IMR-90 (cell line): ENCODE measurements at regions not wholly inside any gene's neighbourhood (a gene's known extent, or its start where the extent isn't known, plus 50 kb on each side); places are given as distances from the start of the nearest gene placed in this dataset.

ENCODE experiments used
- ATAC-seq: fragments of 200-7000 bp; cut with Tn5 transposase; 2 replicates; pipeline ENCODE4 v1.9.1; 2020; ENCODE audit warnings: low read depth, mild to moderate bottlenecking, moderate library complexity
- BruUV-seq: library from RNA; stranded (reverse); fragments of 400-500 nt; replicated peaks from 2 replicates; lab custom pipeline; 2021; lab: Mats Ljungman, UMichigan
- CTCF ChIA-PET: fragments of 300-600 bp; formaldehyde crosslinking; extraction: SDS; loops from one replicate; lab custom pipeline; 2021; ENCODE audit warnings: antibody characterized with exemption; lab: Yijun Ruan, JAX
- POLR2A ChIA-PET: fragments of 300-600 bp; sonication (Branson Sonifier 250); formaldehyde crosslinking; loops from one replicate; lab custom pipeline; 2022; ENCODE audit warnings: antibody characterized with exemption; ENCODE audit not compliant: unreplicated experiment; lab: Charles Lee
- DNase-seq: peaks from one replicate; pipeline ENCODE4 v3.0.0; 2013
- H2AFZ ChIP-seq: replicated peaks from 2 replicates; pipeline ENCODE3; 2013; ENCODE audit warnings: low read length, mild to moderate bottlenecking; ENCODE audit not compliant: poor library complexity
- H2AK5ac ChIP-seq: 2 replicates; pipeline ENCODE4 v1.6.1; 2013; ENCODE audit warnings: low read depth, low read length, inconsistent platforms
- H2AK9ac ChIP-seq: replicated peaks from 2 replicates; pipeline ENCODE3; 2013; ENCODE audit warnings: mild to moderate bottlenecking, low read depth, low read length, moderate library complexity; ENCODE audit not compliant: poor library complexity
- H2BK120ac ChIP-seq: 2 replicates; pipeline ENCODE4 v1.6.1; 2013; ENCODE audit warnings: low read depth, low read length, inconsistent platforms
- H2BK15ac ChIP-seq: 3 replicates; pipeline ENCODE4 v1.6.1; 2013; ENCODE audit warnings: low read depth, low read length, inconsistent platforms
- H2BK20ac ChIP-seq: 2 replicates; pipeline ENCODE4 v1.6.1; 2013; ENCODE audit warnings: low read depth, mild to moderate bottlenecking, inconsistent platforms, low read length, moderate library complexity
- H2BK5ac ChIP-seq: 2 replicates; pipeline ENCODE4 v1.6.1; 2013; ENCODE audit warnings: mild to moderate bottlenecking, low read depth, low read length, inconsistent platforms; ENCODE audit not compliant: poor library complexity, severe bottlenecking
- H3K14ac ChIP-seq: replicated peaks from 2 replicates; pipeline ENCODE4 v1.6.1; 2013; ENCODE audit warnings: low read depth, low read length, inconsistent platforms
- H3K18ac ChIP-seq: 2 replicates; pipeline ENCODE4 v1.6.1; 2013; ENCODE audit warnings: low read depth, low read length, control low read depth
- H3K23ac ChIP-seq: 2 replicates; pipeline ENCODE4 v1.6.1; 2013; ENCODE audit warnings: low read depth, low read length, inconsistent platforms
- H3K27ac ChIP-seq: 2 replicates; pipeline ENCODE4 v1.5.1; 2013; ENCODE audit warnings: mild to moderate bottlenecking, control low read depth, low read length; ENCODE audit not compliant: insufficient read depth
- H3K27me3 ChIP-seq: 2 replicates; pipeline ENCODE4 v1.6.1; 2013; ENCODE audit warnings: low read length; ENCODE audit not compliant: control insufficient read depth, insufficient read depth
- H3K36me3 ChIP-seq: 2 replicates; pipeline ENCODE4 v1.6.1; 2013; ENCODE audit warnings: low read length, mixed read lengths; ENCODE audit not compliant: control insufficient read depth, insufficient read depth
- H3K4ac ChIP-seq: 2 replicates; pipeline ENCODE4 v1.6.1; 2013; ENCODE audit warnings: low read depth, low read length, inconsistent platforms
- H3K4me1 ChIP-seq: 2 replicates; pipeline ENCODE4 v1.6.1; 2013; ENCODE audit warnings: low read length, mixed read lengths; ENCODE audit not compliant: control insufficient read depth, insufficient read depth
- H3K4me2 ChIP-seq: 2 replicates; pipeline ENCODE4 v1.6.1; 2013; ENCODE audit warnings: low read depth, mild to moderate bottlenecking, control low read depth, low read length, moderate library complexity
- H3K4me3 ChIP-seq: 2 replicates; pipeline ENCODE4 v1.5.1; 2013; ENCODE audit warnings: low read depth, mild to moderate bottlenecking, control low read depth, low read length, moderate library complexity; ENCODE audit not compliant: insufficient read depth
- H3K56ac ChIP-seq: 2 replicates; pipeline ENCODE4 v1.6.1; 2013; ENCODE audit warnings: low read length, inconsistent platforms; ENCODE audit not compliant: insufficient read depth; ENCODE audit errors: extremely low read depth
- H3K79me1 ChIP-seq, 2 experiments: 2 replicates each; pipeline ENCODE4 v1.6.1; 2013; ENCODE audit warnings: low read length in 2 of 2, inconsistent platforms in 1 of 2, low read depth in 1 of 2
- H3K9ac ChIP-seq: 2 replicates; pipeline ENCODE4 v1.6.1; 2013; ENCODE audit warnings: low read depth, low read length, control low read depth
- H3K9me1 ChIP-seq: 2 replicates; pipeline ENCODE4 v1.6.1; 2013; ENCODE audit warnings: low read length, inconsistent platforms; ENCODE audit not compliant: insufficient read depth
- H3K9me3 ChIP-seq: 2 replicates; pipeline ENCODE4 v1.6.1; 2013; ENCODE audit warnings: low read length; ENCODE audit not compliant: control insufficient read depth, insufficient read depth
- H4K20me1 ChIP-seq: 2 replicates; pipeline ENCODE4 v1.6.1; 2013; ENCODE audit warnings: low read length, inconsistent platforms; ENCODE audit not compliant: insufficient read depth
- H4K5ac ChIP-seq: 2 replicates; pipeline ENCODE4 v1.6.1; 2013; ENCODE audit warnings: mild to moderate bottlenecking, low read depth, low read length, control low read depth
- H4K8ac ChIP-seq, 2 experiments: 2 replicates each; pipeline ENCODE4 v1.6.1; 2013; ENCODE audit warnings: low read depth in 2 of 2, low read length in 2 of 2, control low read depth in 1 of 2, inconsistent platforms in 1 of 2
- H4K91ac ChIP-seq: 2 replicates; pipeline ENCODE4 v1.6.1; 2013; ENCODE audit warnings: low read depth, low read length, inconsistent platforms; ENCODE audit not compliant: insufficient read depth
- FOS ChIP-seq: fragments of 150-350 bp; IDR thresholded peaks from 2 replicates; pipeline ENCODE4 v1.6.1; 2016; ENCODE audit warnings: low read depth, low read length
- RCOR1 ChIP-seq: IDR thresholded peaks from 2 replicates; pipeline ENCODE4 v1.6.1; 2012; ENCODE audit warnings: mild to moderate bottlenecking, low read length, improper control_type of control experiment; ENCODE audit not compliant: insufficient replicate concordance
- WGBS, 2 experiments: methylation state at CpG; one replicate each; pipeline versions ENCODE4 v1.1.5 to v1.1.7; 2013; ENCODE audit warnings: missing lambda C conversion rate in 2 of 2; ENCODE audit not compliant: insufficient read length in 1 of 2; ENCODE audit errors: extremely low coverage in 2 of 2; 5-methylcytosine and 5-hydroxymethylcytosine counted together
- dilution Hi-C: fragments of 300-500 bp; cut with HindIII; formaldehyde crosslinking; loops from one replicate; pipeline ENCODE4 v1.14.3; 2018; ENCODE audit warnings: low sequenced_read_pairs; ENCODE audit not compliant: unreplicated experiment
- in situ Hi-C: fragments of 300-500 bp; cut with MboI; formaldehyde crosslinking; loops from 3 replicates; pipeline ENCODE4 v1.14.3; 2019; ENCODE audit warnings: low sequenced_read_pairs, inconsistent platforms, mixed read lengths
- intact Hi-C: fragments of 100-400 bp; cut with micrococcal nuclease; formaldehyde crosslinking; loops from 2 replicates; pipeline ENCODE4 v1.10.0; 2022

- Histone ChIP-seq H2BK120ac (no peak overlapping the region), H3K9me1 (no peaks in the 10 kb centered on the region), H3K27ac (no peak overlapping the region), H2BK15ac (no peak overlapping the region), H3K36me3 (no peaks in the 10 kb centered on the region), H3K23ac (no peak overlapping the region), H4K91ac (no peak overlapping the region), H2AFZ (no peak overlapping the region), H4K20me1 (no peaks in the 10 kb centered on the region), H3K9me3 (peaks cover 5% of the 10 kb centered on the region), H2BK5ac (no peak overlapping the region), H2BK20ac (no peak overlapping the region), H3K14ac (no peak overlapping the region), H3K79me1 (no peaks in the 10 kb centered on the region), H3K27me3 (no peaks in the 10 kb centered on the region), H3K4me3 (no peak overlapping the region), H3K4me1 (no peaks in the 10 kb centered on the region), H2AK9ac (no peak overlapping the region), H4K5ac (no peak overlapping the region), H3K4me2 (no peak overlapping the region), H3K18ac (no peak overlapping the region), H2AK5ac (no peak overlapping the region), H3K9ac (no peak overlapping the region), H3K4ac (no peak overlapping the region), H4K8ac (no peak overlapping the region), H3K56ac (no peak overlapping the region)
- dilution Hi-C loops: no loop called here
- in situ Hi-C loops: no loop called here
- no peak for TF ChIP-seq RCOR1
- TF ChIP-seq FOS: no peak
- WGBS, 2 experiments: no CpG with 5 or more reads among the region's 2 CpGs
- intact Hi-C loops: no loop called here
- POLR2A ChIA-PET: no interaction called here
- ATAC-seq (no peak), DNase-seq (no peak)
- BruUV-seq: no TSS peak
- CTCF ChIA-PET: no interaction called here
These were observed 190.6 kb upstream of the COX7C start for GRCh38 chr5:86427158-86427557.
